ENCODE measurements at regions not wholly inside any gene's neighbourhood (a gene's known extent, or its start where the extent isn't known, plus 50 kb on each side); places are given as distances from the start of the nearest gene placed in this dataset.

DNA sequence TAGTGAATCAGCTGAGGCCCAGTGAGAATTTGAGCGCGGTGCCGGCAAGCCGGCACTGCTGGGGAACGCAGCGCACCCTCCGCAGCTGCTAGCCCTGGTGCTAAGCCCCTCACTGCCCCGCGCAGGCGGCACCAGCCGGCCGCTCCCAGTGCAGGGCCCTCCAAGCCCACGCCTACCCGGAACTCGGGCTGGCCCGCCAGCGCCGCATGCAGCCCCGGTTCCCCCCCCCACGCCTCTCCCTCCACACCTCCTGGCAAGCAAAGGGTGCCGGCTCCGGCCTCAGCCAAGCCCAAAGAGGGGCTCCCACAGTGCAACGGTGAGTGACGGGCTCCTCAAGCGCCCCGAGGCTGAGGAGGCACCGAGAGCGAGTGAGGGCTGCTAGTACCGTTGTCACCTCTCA, 54.5 kb upstream of the VASH1 start:
- TF ChIP-seq, protein P1, sequence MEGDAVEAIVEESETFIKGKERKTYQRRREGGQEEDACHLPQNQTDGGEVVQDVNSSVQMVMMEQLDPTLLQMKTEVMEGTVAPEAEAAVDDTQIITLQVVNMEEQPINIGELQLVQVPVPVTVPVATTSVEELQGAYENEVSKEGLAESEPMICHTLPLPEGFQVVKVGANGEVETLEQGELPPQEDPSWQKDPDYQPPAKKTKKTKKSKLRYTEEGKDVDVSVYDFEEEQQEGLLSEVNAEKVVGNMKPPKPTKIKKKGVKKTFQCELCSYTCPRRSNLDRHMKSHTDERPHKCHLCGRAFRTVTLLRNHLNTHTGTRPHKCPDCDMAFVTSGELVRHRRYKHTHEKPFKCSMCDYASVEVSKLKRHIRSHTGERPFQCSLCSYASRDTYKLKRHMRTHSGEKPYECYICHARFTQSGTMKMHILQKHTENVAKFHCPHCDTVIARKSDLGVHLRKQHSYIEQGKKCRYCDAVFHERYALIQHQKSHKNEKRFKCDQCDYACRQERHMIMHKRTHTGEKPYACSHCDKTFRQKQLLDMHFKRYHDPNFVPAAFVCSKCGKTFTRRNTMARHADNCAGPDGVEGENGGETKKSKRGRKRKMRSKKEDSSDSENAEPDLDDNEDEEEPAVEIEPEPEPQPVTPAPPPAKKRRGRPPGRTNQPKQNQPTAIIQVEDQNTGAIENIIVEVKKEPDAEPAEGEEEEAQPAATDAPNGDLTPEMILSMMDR (IDR thresholded peaks at IDR 0.05): no peak
- TF ChIP-seq EZH2phosphoT487 (IDR thresholded peaks at IDR 0.05) (no peak), EZH2 (IDR thresholded peaks at IDR 0.05) (no peak)
